Thoracic aorta (tissue), 2 donors: ENCODE measurements at regions not wholly inside any gene's neighbourhood (a gene's known extent, or its start where the extent isn't known, plus 50 kb on each side); places are given as distances from the start of the nearest gene placed in this dataset.

Experiments used
- ATAC-seq: fragments of 150-250 bp; one replicate; pipeline ENCODE4 v1.8.0; 2017; ENCODE audit warnings: low read depth; ENCODE audit not compliant: insufficient number of reproducible peaks, low FRiP score
- DNase-seq: peaks from one replicate; pipeline ENCODE4 v3.0.0-alpha.2; 2020; ENCODE audit warnings: low spot score
- H3K27ac ChIP-seq, 2 donors: fragments of 200-600 bp; sonication (generic); 1 replicate in 1 of 2; 2 replicates in 1 of 2; pipeline ENCODE4 v1.5.1; 2016; ENCODE audit warnings: mild to moderate bottlenecking in 2 of 2, moderate library complexity in 2 of 2
- H3K27me3 ChIP-seq: fragments of 200-600 bp; sonication (generic); replicated peaks from 2 replicates; pipeline ENCODE4 v1.6.0; 2016; ENCODE audit warnings: mild to moderate bottlenecking; ENCODE audit not compliant: insufficient read depth
- H3K36me3 ChIP-seq: fragments of 200-600 bp; sonication (generic); one replicate; pipeline ENCODE4 v1.5.1; 2016
- H3K4me1 ChIP-seq, 2 donors: fragments of 200-600 bp; sonication (generic); 1 replicate in 1 of 2; 2 replicates in 1 of 2; pipeline versions ENCODE4 v1.5.1 to v1.6.0; 2016; ENCODE audit warnings: low read depth in 2 of 2, mild to moderate bottlenecking in 1 of 2; ENCODE audit not compliant: control insufficient read depth in 1 of 2
- H3K4me3 ChIP-seq: fragments of 200-600 bp; sonication (generic); 2 replicates; pipeline ENCODE4 v1.5.1; 2016; ENCODE audit warnings: mild to moderate bottlenecking
- H3K9me3 ChIP-seq: fragments of 200-600 bp; sonication (generic); 2 replicates; pipeline ENCODE4 v1.5.1; 2016
- CTCF ChIP-seq: fragments of 200-600 bp; sonication (generic); IDR thresholded peaks from one replicate; pipeline ENCODE4 v1.5.1; 2019; ENCODE audit warnings: antibody characterized with exemption

- Histone ChIP-seq H3K36me3 (no peaks in the 10 kb centered on the region), H3K4me3 (no peak overlapping the region), H3K9me3 (no peaks in the 10 kb centered on the region), H3K4me1 (no peaks in the 10 kb centered on the region), H3K27me3 (no peaks in the 10 kb centered on the region), H3K27ac (no peak overlapping the region)
- no peak for ATAC-seq
- DNase-seq = no peak
- no peak for TF ChIP-seq CTCF
Observed at GRCh38 chr17:72481572-72481971, 360.8 kb downstream of the SOX9 start.

- ATAC-seq (no peak), DNase-seq (no peak)
- H3K4me3 ChIP-seq = no peak overlapping the region
- H3K27ac ChIP-seq = no peak overlapping the region
- no peak for TF ChIP-seq CTCF
- H3K36me3 ChIP-seq = no peaks in the 10 kb centered on the region
- no peaks in the 10 kb centered on the region for H3K9me3 ChIP-seq
- H3K4me1 ChIP-seq = no peaks in the 10 kb centered on the region
- no peaks in the 10 kb centered on the region for H3K27me3 ChIP-seq
Observed at GRCh38 chr17:72485596-72485995, 364.8 kb downstream of the SOX9 start.

GRCh38 chr17:72486806-72487205 is 366.0 kb downstream of the SOX9 start:
- DNase-seq (no peak), ATAC-seq (no peak)
- Histone ChIP-seq H3K4me1 (no peaks in the 10 kb centered on the region), H3K27ac (no peak overlapping the region), H3K27me3 (no peaks in the 10 kb centered on the region), H3K36me3 (no peaks in the 10 kb centered on the region), H3K9me3 (peaks cover 5% of the 10 kb centered on the region), H3K4me3 (no peak overlapping the region)
- TF ChIP-seq CTCF = no peak

- no peak for TF ChIP-seq CTCF
- Histone ChIP-seq H3K27ac (no peak overlapping the region), H3K36me3 (no peaks in the 10 kb centered on the region), H3K9me3 (peaks cover 5% of the 10 kb centered on the region), H3K27me3 (no peaks in the 10 kb centered on the region), H3K4me1 (no peaks in the 10 kb centered on the region), H3K4me3 (no peak overlapping the region)
- no peak for DNase-seq
- no peak for ATAC-seq
Observed at GRCh38 chr17:72487731-72488494, 367.1 kb downstream of the SOX9 start.

- no peaks in the 10 kb centered on the region for H3K36me3 ChIP-seq
- no peak for TF ChIP-seq CTCF
- no peaks in the 10 kb centered on the region for H3K27me3 ChIP-seq
- H3K4me1 ChIP-seq = no peaks in the 10 kb centered on the region
- H3K27ac ChIP-seq = no peak overlapping the region
- peaks cover 5% of the 10 kb centered on the region for H3K9me3 ChIP-seq
- ATAC-seq = no peak
- H3K4me3 ChIP-seq = no peak overlapping the region
- DNase-seq = no peak
Observed at GRCh38 chr17:72488555-72489271, 367.9 kb downstream of the SOX9 start.
